GM21447 (cell line): ENCODE measurements at regions not wholly inside any gene's neighbourhood (a gene's known extent, or its start where the extent isn't known, plus 50 kb on each side); places are given as distances from the start of the nearest gene placed in this dataset.

ENCODE experiments used
- ATAC-seq: cut with Tn5 transposase; IDR thresholded peaks from one replicate; pipeline ENCODE4 v1.9.1; 2021; ENCODE audit not compliant: unreplicated experiment

DNA sequence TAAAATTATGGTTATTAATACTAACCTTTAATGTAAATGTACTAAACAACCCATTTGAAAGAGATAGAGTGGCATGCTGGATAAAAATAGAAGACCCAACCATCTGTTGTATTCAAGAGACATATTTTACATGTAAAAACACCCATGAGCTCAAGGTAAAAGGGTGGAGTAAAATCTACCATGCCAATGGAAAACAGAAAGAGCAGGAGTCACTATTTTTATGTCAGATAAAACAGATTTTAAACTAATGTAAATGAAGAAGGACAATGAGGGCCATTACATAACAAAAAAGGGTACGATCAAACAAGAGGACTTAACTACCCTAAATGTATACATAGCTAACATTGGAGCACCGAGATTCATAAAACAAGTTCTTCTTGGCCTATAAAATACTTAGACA is 66.3 kb downstream of the ITM2A start:
- ATAC-seq, result no peak

DNA sequence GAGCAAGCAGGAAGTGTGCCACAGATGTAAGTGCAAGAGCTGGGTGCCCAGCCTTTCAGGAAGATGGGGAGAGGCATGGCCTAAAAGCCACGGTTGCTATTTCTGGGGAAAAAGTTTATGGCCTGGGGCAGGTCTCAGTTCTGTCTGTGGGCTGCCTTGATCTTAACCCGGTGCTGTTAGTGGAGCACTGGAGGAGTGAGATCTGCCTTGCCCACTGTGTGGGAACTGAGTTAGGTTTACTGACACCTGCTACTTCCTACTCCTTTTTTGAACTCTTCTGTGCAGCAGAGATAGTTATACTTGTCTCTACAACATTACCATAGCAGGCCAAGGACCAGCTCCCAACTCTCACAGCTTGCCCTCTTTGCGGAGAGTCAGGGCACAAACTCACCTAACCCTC is 76.5 kb downstream of the ITM2A start:
- no peak for ATAC-seq

- no peak for ATAC-seq
Measured at GRCh38 chrX:79288733-79289132, 78.4 kb downstream of the ITM2A start.

- ATAC-seq, result no peak
Measured at GRCh38 chrX:79287724-79288123, 79.4 kb downstream of the ITM2A start.

DNA sequence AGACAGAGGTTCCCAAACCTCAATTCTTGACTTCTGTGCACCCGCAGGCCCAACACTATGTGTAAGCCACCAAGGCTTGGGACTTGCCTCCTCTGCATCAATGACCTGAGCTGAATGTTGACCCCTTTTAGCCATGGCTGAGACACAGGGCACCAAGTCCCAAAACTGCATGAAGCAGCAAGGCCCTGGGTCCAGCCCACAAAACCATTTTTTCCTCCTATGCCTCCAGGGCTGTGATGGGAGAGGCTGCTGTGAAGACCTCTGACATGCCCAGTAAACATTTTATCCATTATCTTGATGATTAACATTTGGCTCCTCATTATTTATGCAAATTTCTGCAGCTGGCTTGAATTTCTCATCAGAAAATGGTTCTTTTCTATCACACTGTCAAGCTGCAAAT is 85.4 kb downstream of the ITM2A start:
- ATAC-seq, result no peak

GRCh38 chrX:79270401-79270800 is 96.7 kb downstream of the ITM2A start:
- peak; percentile 96 for ATAC-seq

GRCh38 chrX:79268788-79269187 is 98.3 kb downstream of the ITM2A start:
- no peak for ATAC-seq

GRCh38 chrX:79266702-79267101 is 100.4 kb downstream of the ITM2A start:
- no peak for ATAC-seq

- ATAC-seq, result no peak
Measured at GRCh38 chrX:79263550-79263949, 103.6 kb downstream of the ITM2A start.

- ATAC-seq, result peak; percentile 88
Measured at GRCh38 chrX:79259073-79259689, 108.0 kb downstream of the ITM2A start.

GRCh38 chrX:79243691-79244090 is 99.2 kb downstream of the GPR174 start:
- ATAC-seq, result no peak

- ATAC-seq, result no peak
Measured at GRCh38 chrX:79235899-79236298, 91.4 kb downstream of the GPR174 start.

DNA sequence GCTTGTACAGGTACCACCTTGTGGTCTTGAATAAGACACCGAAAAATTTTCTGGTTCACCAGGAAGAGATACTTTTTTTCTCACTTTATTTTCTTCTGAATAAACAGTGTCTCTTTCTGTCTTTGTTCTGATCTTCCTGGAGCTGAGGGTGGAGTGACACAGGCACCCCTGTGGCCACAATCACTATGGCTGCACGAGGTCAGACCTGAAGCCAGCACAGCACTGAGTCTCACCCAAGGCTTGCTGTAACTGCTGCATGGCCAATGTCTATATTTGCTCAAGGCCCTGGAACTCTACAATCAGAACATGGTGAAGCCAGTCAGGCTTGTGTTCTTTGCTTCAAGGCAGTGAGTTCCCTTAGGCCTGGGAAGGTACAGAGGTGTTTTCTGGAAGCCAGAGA is 87.2 kb downstream of the GPR174 start:
- no peak for ATAC-seq
